ENCODE measurements at regions not wholly inside any gene's neighbourhood (a gene's known extent, or its start where the extent isn't known, plus 50 kb on each side); places are given as distances from the start of the nearest gene placed in this dataset.

GRCh38 chr11:41612415-41612814, 153.0 kb upstream of the LRRC4C start:
- intact Hi-C loops (cut with micrococcal nuclease; ENCODE audit: unreplicated experiment): no loop called here
- CTCF ChIA-PET: no interaction called here
- no peak overlapping the region for H3K4me3 Mint-ChIP-seq (ENCODE audit: low read depth, unreplicated experiment)
- DNase-seq: no peak
- peaks cover 5% of the 10 kb centered on the region for H3K9me3 Mint-ChIP-seq (ENCODE audit: low read depth, unreplicated experiment)
- no peaks in the 10 kb centered on the region for H3K36me3 Mint-ChIP-seq (ENCODE audit: insufficient read depth, unreplicated experiment)
- H3K27ac Mint-ChIP-seq (ENCODE audit: unreplicated experiment): no peak overlapping the region
- no peak for TF ChIP-seq CTCF (IDR thresholded peaks at IDR 0.05; ENCODE audit: unreplicated experiment)
- no TSS peak for BruUV-seq (replicated peaks)
- no peaks in the 10 kb centered on the region for H3K27me3 Mint-ChIP-seq (ENCODE audit: unreplicated experiment)
- H3K4me1 Mint-ChIP-seq (ENCODE audit: low read depth, unreplicated experiment): no peaks in the 10 kb centered on the region

GRCh38 chr11:41613326-41613725, 153.9 kb upstream of the LRRC4C start:
- no peak for DNase-seq
- peaks cover 5% of the 10 kb centered on the region for H3K9me3 Mint-ChIP-seq (ENCODE audit: low read depth, unreplicated experiment)
- no peaks in the 10 kb centered on the region for H3K27me3 Mint-ChIP-seq (ENCODE audit: unreplicated experiment)

GRCh38 chr11:41622707-41623359, 163.4 kb upstream of the LRRC4C start:
- no peak for TF ChIP-seq CTCF (IDR thresholded peaks at IDR 0.05; ENCODE audit: unreplicated experiment)
- CTCF ChIA-PET: no interaction called here
- intact Hi-C loops (cut with micrococcal nuclease; ENCODE audit: unreplicated experiment): no loop called here
- Mint-ChIP-seq H3K27ac (ENCODE audit: unreplicated experiment) (no peak overlapping the region), H3K36me3 (ENCODE audit: insufficient read depth, unreplicated experiment) (no peaks in the 10 kb centered on the region), H3K4me3 (ENCODE audit: low read depth, unreplicated experiment) (no peak overlapping the region), H3K27me3 (ENCODE audit: unreplicated experiment) (no peaks in the 10 kb centered on the region), H3K9me3 (ENCODE audit: low read depth, unreplicated experiment) (peaks cover 18% of the 10 kb centered on the region), H3K4me1 (ENCODE audit: low read depth, unreplicated experiment) (no peaks in the 10 kb centered on the region)
- DNase-seq: no peak
- BruUV-seq (replicated peaks): no TSS peak

More at GRCh38 chr11:41613326-41613725, 153.9 kb upstream of the LRRC4C start:
- no TSS peak for BruUV-seq (replicated peaks)
- no peak for TF ChIP-seq CTCF (IDR thresholded peaks at IDR 0.05; ENCODE audit: unreplicated experiment)
- intact Hi-C loops (cut with micrococcal nuclease; ENCODE audit: unreplicated experiment): no loop called here
- Mint-ChIP-seq H3K4me3 (ENCODE audit: low read depth, unreplicated experiment) (no peak overlapping the region), H3K36me3 (ENCODE audit: insufficient read depth, unreplicated experiment) (no peaks in the 10 kb centered on the region), H3K27ac (ENCODE audit: unreplicated experiment) (no peak overlapping the region), H3K4me1 (ENCODE audit: low read depth, unreplicated experiment) (no peaks in the 10 kb centered on the region)
- CTCF ChIA-PET: no interaction called here

- H3K9me3 Mint-ChIP-seq (ENCODE audit: low read depth, unreplicated experiment): peaks cover 18% of the 10 kb centered on the region
- H3K4me1 Mint-ChIP-seq (ENCODE audit: low read depth, unreplicated experiment): no peaks in the 10 kb centered on the region
- H3K4me3 Mint-ChIP-seq (ENCODE audit: low read depth, unreplicated experiment): no peak overlapping the region
- intact Hi-C loops (cut with micrococcal nuclease; ENCODE audit: unreplicated experiment): no loop called here
- DNase-seq: no peak
- no TSS peak for BruUV-seq (replicated peaks)
- CTCF ChIA-PET: no interaction called here
- no peaks in the 10 kb centered on the region for H3K36me3 Mint-ChIP-seq (ENCODE audit: insufficient read depth, unreplicated experiment)
- H3K27ac Mint-ChIP-seq (ENCODE audit: unreplicated experiment): no peak overlapping the region
- TF ChIP-seq CTCF (IDR thresholded peaks at IDR 0.05; ENCODE audit: unreplicated experiment): no peak
- no peaks in the 10 kb centered on the region for H3K27me3 Mint-ChIP-seq (ENCODE audit: unreplicated experiment)
Measured at GRCh38 chr11:41659985-41660384, 200.5 kb upstream of the LRRC4C start.
